Activated T-cell treated with anti-CD3 and anti-CD28 coated beads for 48 hours (primary cell): ENCODE measurements at regions not wholly inside any gene's neighbourhood (a gene's known extent, or its start where the extent isn't known, plus 50 kb on each side); places are given as distances from the start of the nearest gene placed in this dataset.
"Not testable (repeated sequence)": the region's sequence is repeated elsewhere in the genome, so short reads cannot be mapped to it uniquely, and the experiment has no call there.

Experiments used
- DNase-seq: peaks from one replicate; pipeline ENCODE4 v3.0.0-alpha.2; 2020; ENCODE audit warnings: low read depth

DNA sequence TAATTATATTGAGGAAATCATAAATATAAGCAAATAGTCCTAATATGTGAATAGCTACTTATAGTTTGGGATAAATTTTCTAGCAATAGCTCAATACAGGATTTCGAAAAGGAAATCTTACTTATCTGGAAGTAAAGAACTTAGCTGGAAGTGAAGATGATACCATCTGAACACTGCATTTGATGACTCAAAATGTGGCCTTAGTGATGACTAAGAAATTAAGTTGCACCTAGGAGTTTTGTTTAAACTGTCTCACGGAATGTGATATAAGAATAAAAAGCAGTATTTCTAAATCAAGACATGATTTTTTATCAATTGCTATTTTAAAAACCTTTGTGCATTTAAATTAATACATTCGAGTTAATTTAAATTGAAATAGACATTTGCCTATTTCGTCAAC, 91.2 kb downstream of the EOMES start:
- no peak for DNase-seq

GRCh38 chr3:27629366-27629765, 92.8 kb downstream of the EOMES start:
- DNase-seq: no peak

- no peak for DNase-seq
These were observed 93.9 kb downstream of the EOMES start for GRCh38 chr3:27628026-27628750.

DNA sequence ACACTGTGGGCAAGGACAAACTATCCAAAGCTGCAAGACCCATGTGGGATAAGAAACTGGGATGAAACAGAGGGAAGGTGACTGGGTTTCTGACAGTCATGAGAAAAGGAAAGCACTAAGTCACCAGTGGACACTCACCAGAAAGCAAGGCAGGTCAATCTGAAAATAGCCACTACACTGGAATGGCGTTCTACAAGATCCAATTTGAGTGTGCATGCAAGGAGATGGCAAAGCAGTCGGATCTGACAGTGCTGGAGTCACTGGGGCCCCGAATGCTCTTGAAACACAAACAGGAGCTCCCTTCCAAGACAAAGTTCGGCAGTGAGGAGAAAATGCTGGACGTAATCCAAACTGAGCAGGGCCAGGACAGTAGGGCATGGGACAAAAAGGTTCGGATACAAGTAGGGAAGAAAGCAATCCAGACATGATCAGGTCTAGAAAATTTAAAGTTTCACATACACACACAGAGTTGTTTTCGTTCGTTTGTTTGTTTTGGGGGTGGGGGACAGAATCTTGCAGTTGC, 95.5 kb downstream of the EOMES start:
- DNase-seq: no peak

- DNase-seq: no peak
These were observed 96.3 kb downstream of the EOMES start for GRCh38 chr3:27625864-27626263.

GRCh38 chr3:27623085-27623753, 98.9 kb downstream of the EOMES start:
- DNase-seq: no peak

GRCh38 chr3:27617552-27617951, 104.6 kb downstream of the EOMES start:
- no peak for DNase-seq

GRCh38 chr3:27616031-27616430, 106.1 kb downstream of the EOMES start:
- no peak for DNase-seq

GRCh38 chr3:27615555-27615954, 106.6 kb downstream of the EOMES start:
- DNase-seq: no peak

DNA sequence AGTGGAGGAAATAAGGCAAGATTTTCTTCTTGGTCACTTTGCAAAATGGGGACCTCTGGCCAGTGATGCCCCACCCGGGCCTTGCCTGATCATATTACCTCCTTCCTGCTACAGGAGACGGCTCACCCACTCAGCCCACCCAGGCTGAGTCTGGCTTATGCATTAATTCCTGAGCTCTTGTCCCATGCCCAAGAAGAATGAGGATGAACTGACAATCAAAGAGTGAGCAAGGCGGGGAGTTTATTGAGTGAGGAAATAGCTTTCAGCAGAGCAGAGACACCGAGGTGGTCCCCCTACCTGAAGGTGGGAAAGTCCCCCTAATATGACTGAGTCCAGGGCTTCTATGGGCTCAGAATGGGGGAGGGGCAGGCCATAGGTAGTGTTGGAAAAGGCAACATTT, 107.5 kb downstream of the EOMES start:
- no peak for DNase-seq

- DNase-seq: no peak
These were observed 108.2 kb downstream of the EOMES start for GRCh38 chr3:27613846-27614500.

DNA sequence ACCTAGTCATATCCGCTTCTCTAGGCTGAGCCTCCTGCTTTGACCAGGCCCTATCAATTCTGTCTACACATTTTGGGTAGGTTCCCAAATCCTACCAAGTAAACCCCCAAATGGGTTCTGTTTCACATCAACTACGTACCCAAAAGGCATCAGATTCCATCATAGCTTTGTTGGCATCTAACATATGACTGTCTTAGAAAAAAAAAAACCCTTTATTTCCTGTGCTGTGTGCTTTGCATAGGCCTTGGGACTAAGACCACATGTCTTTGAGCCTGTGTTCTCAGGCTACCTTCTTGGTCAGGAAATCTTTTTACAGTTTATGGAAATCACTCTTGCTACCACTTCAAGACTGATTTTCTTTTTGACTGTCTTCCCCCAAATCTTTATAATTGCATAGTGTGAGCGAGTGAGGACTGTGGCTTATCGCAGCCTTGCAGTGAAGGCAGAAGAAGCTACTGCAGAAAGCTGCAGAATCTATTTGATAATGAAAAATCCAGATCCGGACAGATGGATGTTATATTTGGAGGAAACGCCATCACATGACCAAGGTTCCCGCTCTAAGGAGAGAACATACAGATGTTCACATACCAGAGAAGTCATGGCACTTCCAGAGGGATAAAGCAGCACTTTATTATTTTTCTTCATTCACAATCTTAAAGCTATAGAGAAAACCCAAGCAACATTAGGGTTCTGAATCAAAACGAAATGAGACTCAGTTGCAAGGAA, 111.2 kb downstream of the EOMES start:
- DNase-seq: no peak

- no peak for DNase-seq
These were observed 114.8 kb downstream of the EOMES start for GRCh38 chr3:27607370-27607769.

DNA sequence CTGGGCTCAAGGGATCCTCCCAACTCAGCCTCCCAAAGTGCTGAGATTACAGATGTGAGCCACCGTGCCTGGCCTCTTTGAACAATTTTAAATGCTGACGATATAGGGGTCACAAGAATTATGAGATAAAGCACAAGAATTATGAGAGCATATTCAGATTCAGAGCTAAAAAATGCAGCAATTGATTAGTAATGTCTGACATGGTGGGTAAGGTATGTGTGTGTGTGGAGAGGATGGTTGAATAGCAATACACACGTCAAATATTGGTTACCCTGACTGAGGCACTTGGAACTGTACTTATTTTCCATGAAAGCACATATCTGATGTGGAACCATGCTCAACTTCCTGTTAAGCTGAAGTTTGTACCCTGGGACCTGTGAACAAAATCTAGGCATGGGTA, 115.6 kb downstream of the EOMES start:
- DNase-seq: no peak

DNA sequence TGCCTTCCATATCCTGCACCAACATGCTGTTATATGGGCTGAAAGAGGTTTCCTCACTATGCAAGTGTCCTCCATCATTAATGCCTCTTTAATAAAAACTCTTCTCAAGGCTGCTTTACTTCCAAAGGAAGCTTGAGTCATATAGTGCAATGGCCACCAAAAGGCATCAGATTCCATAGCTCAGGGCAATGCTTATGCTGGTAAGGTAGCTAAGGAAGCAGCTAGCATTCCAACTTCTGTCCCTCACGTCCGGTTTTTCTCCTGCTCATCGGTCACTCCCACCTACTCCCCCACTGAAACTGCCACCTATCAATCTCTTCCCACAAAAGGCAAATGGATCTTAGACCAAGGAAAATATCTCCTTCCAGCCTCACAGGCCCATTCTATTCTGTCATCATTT, 117.1 kb upstream of the SLC4A7 start:
- not testable (repeated sequence) for DNase-seq

- not testable (repeated sequence) for DNase-seq
These were observed 115.6 kb upstream of the SLC4A7 start for GRCh38 chr3:27599741-27600140.

GRCh38 chr3:27596921-27597320, 112.7 kb upstream of the SLC4A7 start:
- DNase-seq: no peak

DNA sequence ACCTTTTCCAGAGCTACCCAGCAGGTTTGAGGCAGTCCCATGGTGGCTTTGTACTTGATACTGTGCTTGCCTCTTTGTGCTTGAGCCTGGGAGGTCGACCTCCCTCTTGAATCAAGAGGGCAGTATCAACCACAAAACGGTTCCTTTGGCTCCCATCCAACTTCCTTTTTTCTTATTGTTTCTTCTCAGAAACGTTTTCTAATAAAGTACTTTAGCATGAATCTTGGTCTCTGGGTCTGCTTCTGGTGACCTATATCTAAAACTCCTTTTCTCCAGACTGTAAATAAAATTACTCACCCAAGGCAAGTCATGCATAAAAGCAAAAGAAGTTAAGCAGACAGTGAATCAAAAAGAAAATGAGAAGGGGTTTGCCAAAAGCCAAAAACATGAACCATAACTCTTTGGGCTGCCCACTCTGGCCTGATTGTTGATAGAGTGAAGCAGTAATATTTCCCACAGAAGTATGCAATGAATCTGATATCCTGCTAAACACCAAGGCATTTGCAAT, 112.2 kb upstream of the SLC4A7 start:
- no peak for DNase-seq

DNA sequence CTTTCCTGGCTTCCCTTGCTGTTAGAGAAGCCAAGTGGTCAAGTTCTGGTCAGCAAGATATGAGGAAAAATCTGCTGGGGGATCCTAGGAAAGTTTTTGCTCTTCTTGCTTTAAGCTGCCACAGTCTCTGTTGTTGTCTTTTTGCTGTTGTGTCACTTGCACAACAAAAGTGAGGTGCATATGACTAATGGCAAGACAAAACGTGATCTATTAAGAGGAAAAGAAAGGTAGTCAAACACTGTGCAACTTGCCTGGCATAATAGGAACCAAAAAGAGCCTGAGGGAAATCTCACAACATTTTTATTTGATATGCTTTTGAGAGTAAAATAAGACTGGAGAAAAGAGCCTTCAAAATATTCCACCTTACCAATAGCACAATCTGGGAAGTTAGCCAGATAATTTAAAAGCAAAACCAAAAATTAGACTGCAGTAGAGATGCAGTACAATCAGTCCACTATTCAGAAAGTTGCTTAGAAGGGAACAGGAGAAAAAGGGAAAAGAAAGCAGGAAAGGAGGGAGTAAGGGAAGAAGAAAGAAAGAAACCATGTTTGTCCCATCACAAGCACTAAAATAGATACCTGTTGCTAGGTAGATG, 110.0 kb upstream of the SLC4A7 start:
- DNase-seq: no peak

DNA sequence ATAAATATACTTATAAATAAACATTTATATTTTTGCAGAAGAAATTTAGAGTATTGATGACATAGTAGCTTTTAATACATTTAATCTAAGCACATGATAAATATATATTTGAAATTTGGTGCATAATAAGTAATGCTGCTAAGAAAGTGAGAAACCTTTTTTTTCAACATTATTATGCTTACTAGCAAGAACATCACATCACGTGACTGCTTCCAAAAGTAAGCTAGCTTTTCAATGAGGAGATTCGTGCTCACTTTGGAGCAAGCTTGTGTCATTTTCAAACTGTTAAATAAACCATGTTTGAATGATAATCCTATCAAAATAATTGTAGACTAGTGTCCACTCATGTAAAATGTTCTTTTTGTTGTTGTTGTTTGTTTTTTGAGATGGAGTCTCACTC, 109.0 kb upstream of the SLC4A7 start:
- DNase-seq: no peak

DNA sequence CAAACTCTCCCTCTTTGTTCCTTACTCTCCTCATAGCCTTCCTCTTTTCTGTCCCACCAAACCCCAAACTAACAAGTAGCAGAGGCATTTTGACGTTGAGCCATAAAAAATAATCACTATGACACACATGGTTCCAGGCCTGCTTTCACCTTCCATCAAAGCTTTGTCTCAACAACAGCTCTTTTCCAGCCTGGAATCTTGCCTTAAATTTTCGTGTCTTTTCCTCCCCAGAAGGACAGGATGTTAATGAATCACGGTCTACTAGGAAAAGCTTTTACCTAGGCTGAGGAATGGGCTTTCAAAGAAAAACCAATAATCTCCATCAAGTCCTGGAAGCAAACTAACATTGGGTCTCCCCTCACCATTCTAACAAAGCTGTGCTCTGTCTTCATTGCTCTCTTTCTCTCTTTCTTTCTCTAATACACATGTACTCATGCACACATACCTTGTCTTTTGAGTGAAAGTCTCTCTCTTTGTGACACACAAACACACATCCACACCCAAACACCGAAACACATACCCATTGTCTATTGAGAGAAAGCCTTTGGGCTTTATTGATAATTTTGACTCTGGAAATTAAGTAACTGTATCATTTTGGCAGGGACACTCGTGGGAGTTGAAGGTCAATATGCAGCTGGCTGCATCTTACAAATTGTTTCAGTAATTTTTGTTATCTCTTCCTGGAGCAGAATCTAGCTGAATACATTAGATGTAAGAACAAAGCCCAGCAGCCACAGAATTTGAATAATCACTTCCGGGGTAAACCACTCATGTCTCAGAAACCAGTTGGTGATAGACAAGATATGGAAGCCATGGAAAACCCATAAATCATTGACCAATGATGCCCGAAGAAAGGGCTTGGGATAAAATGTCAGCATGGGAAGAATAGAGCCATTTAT, 107.4 kb upstream of the SLC4A7 start:
- DNase-seq: no peak
